Fibroblast of peridontal ligament (primary cell): ENCODE measurements at regions not wholly inside any gene's neighbourhood (a gene's known extent, or its start where the extent isn't known, plus 50 kb on each side); places are given as distances from the start of the nearest gene placed in this dataset.

ENCODE experiments used
- DNase-seq: peaks from one replicate; pipeline ENCODE4 v3.0.0-alpha.2; 2010; ENCODE audit errors: extremely low read depth

DNA sequence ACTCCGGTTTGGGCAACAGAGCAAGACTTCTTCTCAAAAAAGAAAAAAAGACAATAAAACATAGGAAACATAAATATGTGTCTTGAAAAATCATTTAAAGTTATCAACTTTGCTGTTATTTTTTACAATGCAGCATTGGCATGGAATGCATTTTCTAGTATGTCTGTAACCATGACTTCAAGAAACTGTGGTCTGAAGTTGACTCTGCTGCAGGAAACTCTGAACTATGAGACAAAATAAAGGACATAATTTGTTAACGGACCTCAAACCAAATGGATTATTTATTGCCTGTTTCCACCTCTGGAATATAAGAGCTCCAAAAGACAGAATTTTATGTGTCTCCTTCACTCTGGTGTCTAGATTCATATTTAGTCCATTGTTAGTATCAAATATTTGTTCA is 79.1 kb downstream of the TRIB2 start:
- DNase-seq = no peak

- DNase-seq = no peak
These were observed 79.9 kb downstream of the TRIB2 start for GRCh38 chr2:12796657-12797056.

GRCh38 chr2:12797815-12798214 is 81.1 kb downstream of the TRIB2 start:
- peak; percentile 48 for DNase-seq

DNA sequence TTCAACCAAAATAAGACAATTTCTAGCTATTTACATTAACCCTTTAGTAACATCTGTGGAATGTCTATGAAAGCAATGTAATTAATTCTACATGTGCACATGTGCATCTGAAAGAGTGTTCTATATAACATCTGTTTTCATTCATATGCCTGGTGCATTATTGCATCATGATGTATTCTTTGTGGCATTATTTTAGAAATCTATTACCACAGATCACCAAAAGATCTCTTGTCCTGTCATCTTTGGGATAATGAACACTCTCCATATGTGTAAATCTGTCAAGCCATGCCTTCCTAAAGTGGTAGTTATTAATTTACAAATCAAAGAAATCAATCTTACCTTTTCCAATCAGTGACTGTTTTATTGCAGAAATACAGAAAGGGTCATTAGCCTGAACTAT is 86.9 kb downstream of the TRIB2 start:
- DNase-seq = peak; percentile 59

- DNase-seq = no peak
These were observed 87.5 kb downstream of the TRIB2 start for GRCh38 chr2:12804091-12804856.

- DNase-seq = no peak
These were observed 88.3 kb downstream of the TRIB2 start for GRCh38 chr2:12805033-12805432.

- DNase-seq = no peak
These were observed 90.0 kb downstream of the TRIB2 start for GRCh38 chr2:12806549-12807242.

- no peak for DNase-seq
These were observed 91.4 kb downstream of the TRIB2 start for GRCh38 chr2:12807907-12808810.

GRCh38 chr2:12809526-12809925 is 92.8 kb downstream of the TRIB2 start:
- no peak for DNase-seq

DNA sequence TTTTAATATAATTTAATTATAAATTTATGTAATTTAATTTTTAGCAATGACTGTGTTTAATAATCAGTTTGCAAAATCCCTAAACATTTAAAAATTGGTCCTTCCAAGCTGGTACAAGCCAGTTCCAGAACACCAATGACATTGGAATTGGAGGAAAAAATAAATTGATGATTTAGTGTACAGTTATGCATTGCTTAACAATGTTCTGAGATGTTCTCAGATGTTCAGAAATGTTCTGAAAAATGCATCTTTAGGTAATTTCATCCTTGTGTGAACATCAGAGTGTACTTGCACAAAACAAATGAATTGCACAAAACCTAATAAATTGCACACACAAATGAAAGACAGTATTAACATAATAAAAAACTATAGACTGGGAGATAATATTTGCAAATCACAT is 95.2 kb downstream of the TRIB2 start:
- DNase-seq = no peak

DNA sequence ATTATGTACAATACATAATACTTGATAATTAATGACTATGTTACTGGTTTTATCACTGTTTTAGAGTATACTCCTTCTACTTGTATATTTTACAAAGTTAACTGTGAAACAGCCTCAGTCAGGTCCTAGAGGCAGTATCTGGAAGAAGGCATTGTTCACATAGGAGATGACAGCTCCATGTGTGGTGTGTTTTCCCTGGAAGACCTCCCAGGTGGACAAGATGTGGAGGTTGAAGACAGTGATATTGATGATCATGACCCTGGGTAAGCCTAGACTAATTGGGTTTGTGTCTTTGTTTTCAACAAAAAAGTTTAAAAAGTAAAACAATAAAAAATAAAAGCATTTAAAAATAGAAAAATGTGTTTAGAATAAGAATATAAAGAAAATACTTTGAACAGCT is 96.4 kb downstream of the TRIB2 start:
- no peak for DNase-seq

DNA sequence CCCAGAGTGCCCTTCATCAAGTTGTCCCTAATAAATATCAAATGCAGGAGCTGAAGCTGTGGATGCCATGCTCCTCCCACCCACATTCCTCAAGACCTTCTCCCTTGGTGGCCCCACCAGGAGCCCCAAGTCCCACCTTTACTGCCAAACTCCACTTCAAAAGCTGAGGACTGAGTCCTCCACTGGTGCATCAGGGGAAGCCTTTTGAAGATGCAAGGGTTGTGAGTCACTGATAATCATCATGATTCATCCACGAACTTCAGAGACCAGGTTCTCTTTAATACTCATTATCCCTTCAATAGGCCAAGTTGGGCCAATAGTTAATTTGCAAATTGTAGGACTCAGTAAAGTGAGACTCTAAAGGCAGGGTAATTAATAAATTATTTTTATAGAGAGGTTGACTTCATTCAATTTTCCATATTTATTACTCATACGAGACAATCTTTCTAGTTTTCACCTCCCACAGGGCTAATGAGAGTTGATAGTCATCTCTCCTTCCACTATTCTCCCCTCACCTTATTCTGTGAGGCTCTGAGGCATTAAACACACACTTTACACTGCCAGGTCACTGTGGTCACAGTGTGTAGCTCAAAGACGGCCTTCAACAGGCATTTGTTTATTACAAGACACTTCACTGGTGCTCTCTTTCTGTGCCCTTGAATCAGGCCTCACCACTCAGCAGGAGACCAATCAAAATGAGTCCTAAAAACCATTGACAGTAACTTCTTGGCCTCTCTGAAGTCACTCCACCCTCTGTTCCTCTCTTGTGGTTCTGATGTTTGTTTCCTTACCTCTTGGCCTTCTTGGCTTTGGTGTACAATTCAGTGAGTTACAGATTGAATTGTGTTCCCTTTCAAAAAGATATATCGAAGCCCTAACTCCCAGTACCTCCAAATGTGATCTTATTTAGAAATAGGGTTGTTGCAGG is 99.9 kb downstream of the TRIB2 start:
- DNase-seq = peak; percentile 34

DNA sequence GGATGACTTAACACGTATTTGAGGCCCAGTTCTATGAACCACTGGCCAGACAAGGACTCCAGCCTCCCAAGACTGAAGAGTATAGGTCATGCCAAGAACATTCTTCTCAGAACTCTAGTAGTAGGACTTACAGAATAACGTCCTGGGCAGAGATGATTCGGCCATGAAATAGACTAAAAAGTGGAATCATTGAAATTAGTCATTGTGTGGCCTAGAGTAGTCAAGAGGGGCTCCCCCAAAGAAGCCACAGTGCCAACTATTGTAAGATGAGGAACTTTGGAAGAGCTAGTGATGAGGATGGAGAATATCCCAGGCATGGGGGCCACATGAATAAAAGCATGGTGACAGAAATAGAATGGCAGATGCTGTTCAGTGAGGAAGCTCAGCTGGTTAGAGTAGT is 101.1 kb downstream of the TRIB2 start:
- DNase-seq = no peak

DNA sequence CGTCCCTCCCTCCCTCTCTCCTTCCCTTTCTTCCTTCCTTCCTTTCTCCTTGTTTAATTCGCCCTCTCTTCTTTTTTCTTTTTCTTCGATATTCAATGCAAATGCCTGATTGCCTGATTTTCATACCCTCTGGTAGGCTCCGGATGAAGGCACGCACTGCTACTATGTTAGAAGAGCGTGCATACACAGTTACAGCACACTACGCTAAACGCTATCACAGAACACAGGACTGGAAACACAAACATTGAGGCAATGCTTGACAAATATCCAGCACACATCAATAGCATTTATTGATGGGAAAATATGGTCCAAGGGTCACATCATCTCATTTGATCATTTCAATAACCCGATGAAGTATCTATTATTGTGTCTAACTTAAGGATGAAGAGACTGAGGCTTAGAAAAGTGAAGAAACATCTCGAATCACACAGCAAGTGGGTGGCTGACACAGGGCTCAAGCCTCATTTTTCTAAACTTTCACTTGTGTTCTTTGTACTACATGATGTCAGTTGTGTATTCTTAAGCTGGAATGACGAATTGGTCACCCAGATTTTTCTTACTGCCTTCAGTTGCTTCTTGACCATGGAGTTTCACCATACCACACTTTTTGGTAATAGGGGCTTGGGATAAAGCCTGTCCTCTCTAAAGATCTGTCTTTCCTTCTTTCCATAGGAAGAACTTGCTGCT is 101.8 kb downstream of the TRIB2 start:
- no peak for DNase-seq

DNA sequence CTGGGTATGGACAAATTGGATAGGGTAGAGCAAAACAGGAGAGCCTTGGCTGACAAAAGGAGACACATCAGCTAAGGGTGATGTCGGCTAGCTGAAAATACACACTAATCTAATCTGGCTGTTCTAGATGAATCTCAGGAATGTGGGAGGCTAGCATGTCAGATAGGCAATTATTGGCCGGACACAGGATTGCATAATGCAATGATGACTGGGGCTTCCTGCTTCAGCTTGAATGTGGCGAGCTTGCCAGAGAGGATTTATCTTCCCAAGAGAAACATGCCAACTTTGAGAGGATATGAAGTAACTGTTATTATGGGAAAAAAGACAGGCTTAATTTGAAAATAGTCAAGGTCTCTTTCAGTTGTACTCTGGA is 102.4 kb downstream of the TRIB2 start:
- peak; percentile 100 for DNase-seq

DNA sequence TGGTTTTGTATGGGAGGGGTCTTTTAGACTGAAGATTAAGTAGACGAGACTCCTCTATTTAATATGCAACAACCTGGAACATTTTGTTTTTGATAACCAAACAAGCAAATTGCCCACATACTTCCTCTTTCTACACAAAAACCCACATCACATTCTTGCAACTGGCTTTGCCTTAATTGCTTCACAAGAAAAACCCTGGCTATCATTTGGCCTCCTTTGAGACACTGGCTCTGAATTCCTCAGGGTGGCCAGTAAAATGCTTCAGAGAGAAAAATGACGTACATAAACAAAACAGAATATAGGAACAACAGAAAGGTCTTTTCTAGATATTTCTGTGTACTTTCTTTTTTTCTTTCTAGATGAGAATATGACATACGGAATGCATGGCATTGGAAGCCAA is 103.0 kb downstream of the TRIB2 start:
- DNase-seq = peak; percentile 87

- DNase-seq = no peak
These were observed 104.9 kb downstream of the TRIB2 start for GRCh38 chr2:12821656-12822055.

GRCh38 chr2:12824351-12824777 is 107.6 kb downstream of the TRIB2 start:
- DNase-seq = peak; percentile 57

GRCh38 chr2:12824778-12825379 is 108.1 kb downstream of the TRIB2 start:
- DNase-seq = peak; percentile 73

GRCh38 chr2:12826781-12827180 is 110.0 kb downstream of the TRIB2 start:
- no peak for DNase-seq
